Iris pigment epithelial cell (primary cell): ENCODE measurements at regions not wholly inside any gene's neighbourhood (a gene's known extent, or its start where the extent isn't known, plus 50 kb on each side); places are given as distances from the start of the nearest gene placed in this dataset.
A peak's percentile ranks its signal among the peaks of the same experiment; 100 is the strongest.
"Not testable (repeated sequence)": the region's sequence is repeated elsewhere in the genome, so short reads cannot be mapped to it uniquely, and the experiment has no call there.

Experiments used
- DNase-seq: peaks from one replicate; pipeline ENCODE4 v3.0.0-alpha.2; 2011; ENCODE audit warnings: low read depth

DNA sequence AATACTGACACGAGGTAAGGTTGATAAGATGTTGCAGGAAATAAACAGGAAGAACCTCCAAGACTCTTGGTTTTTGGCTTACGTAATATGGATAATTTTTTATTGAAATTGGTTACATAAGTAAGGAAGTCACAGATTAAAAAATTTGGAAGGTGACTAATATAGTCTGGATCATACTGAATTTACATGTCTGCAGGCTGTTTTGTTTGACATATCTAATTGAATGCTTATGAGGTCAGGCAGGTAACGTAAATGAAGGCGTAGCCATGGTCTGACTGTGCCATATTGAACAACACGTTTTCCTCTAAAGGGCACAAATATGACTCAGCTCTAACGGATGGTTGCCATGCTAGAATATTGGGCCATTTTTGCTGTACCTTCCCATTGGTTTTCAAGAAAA, 648.1 kb upstream of the NOVA1 start:
- no peak for DNase-seq

DNA sequence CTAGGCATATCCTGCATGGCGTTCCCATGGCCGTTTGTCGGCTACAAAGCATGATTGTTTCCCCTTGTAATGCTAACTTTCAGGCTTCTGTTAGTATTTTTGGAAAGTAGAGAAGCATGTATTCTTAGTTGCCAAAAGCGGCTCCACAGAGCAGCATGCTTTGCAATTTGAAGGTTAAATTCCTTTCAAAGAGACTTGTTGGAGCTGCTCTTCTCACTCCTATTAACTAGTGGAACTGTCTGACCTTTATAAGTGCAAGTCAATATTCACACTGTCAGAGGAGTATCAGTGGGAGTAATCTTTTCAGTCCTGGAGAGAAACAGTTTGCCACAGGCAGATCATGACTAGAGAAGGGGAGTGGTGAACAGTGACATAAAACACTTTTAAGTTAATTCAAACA, 656.1 kb upstream of the NOVA1 start:
- DNase-seq: no peak

DNA sequence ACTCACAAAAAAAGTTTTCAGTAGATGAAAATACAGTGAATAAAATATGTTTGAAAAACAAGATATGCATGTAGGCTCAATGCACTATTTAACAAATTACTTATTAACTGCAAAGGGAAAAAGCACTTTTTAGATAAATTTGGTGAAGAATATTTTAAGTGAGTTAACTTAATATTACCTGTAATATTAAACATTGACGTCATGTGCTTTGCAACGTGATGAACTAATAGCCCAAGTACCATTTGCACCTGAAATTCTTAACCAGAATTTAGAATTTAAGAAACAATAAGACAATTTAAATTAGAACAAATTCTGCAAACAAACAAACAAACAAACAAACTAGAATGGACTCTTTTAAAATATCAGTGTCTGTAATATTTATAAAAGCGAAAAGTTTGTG, 659.0 kb upstream of the NOVA1 start:
- DNase-seq: no peak

DNA sequence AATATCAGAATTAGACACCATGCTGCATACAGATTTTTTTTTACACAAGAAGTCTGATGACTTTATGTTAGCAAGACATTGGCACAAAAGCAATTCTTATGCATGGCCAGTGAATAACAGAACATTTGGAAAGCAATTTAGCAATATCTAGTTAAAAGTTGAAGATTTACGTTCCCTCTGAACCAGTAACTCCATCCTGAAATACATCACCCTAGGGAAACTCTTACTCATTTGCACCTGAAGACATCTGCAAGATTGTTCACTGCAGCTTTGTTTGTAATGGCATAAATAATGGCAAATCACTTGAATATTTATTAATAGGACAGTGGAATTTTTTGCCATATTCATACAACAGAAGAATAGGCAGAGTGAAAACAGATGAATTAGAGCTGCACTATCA, 670.0 kb upstream of the NOVA1 start:
- DNase-seq: no peak

DNA sequence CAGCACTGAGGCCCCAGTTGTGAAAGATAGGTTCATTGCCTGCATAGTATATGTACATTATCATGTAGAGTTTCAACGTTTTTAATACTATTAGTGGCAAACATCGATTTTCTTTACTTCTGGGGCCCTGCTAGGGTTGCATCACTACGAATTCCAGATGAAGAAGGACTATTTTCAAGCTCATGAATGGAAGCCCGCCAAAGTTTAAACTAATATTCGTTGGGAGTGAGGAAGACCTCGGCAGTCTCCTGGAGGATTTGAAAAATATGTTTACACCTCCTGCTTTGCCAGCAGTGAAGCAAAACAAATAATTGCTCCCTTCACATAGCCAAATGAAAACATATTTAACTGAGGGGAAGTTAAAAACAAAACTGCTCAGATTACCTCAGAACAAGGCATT, 672.9 kb upstream of the NOVA1 start:
- no peak for DNase-seq

DNA sequence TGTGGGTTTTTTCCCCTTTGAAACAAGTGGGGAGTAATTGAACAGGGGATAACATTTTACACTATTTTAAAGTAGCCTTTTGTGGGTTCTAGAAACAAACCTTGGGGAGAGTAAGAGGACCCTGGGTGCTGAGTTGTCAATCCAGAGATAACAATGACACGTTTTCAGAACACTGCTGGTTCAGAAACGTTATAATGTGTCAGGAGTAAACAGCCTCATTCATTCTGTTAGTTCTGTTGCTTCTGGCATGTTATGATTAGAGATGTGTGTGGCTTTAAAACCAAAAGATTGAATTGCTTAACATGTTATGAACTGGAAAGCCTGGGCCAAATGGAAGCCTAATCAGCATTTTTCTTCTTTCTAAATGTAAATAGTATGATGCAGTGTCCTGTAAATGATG, 680.5 kb upstream of the NOVA1 start:
- DNase-seq: no peak

DNA sequence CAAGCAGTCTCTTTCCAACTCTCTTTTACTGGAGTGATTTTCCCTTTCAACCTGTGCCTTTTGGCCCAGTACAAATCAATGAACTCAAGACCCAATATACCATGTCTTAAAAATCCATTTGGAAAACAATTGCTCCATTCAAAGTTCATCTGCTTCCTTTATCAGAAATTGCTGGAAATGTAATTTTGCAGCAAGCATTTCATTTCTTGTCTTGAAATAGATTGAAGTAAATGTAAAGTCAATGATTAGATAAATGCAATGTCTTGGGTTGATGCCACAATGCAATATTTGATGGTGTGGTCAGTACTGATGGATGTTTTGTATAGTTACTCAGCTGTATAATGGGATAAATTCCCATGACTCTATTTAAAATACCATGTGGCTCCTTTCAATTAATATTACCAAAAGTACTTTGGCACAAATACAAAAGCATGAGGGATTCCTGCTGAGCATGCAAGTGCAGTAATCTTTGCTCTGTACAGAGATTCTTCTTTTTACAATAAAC, 707.7 kb upstream of the NOVA1 start:
- DNase-seq: no peak

DNA sequence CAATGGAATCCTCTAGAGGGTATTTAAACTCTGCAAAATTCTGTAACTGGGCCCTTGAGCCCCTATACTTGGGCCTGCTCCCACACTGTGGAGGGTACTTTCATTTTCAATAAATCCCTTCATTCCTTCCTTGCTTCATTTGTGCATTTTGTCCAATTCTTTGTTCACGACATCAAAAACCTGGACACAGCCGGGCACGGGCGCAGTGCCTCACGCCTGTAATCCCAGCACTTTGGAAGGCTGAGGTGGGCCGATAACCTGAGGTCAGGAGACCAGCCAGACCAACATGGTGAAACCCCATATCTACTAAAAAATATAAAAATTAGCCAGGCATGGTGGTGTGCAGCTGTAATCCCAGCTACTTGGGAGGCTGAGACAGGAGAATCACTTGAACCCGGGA, 714.9 kb upstream of the NOVA1 start:
- DNase-seq: not testable (repeated sequence)

DNA sequence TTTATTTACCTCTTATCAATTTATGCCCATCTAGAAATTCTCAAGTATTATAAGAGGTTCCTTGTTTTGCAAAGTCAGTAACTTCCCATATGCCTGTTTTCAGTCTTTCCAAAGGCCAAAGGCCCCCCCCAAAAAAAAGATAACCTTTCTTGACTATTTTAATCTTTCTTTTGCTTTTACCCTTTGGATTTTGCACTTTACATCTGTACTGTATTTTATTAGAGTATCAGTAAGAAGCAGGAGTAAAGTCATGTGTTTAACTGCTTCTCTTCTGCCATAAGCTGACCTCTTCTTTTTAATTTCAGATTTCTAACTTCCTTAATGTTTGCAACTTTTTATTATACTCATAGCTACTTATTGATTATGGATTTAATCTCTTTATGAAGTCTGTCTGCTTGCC, 716.4 kb upstream of the NOVA1 start:
- DNase-seq: no peak

DNA sequence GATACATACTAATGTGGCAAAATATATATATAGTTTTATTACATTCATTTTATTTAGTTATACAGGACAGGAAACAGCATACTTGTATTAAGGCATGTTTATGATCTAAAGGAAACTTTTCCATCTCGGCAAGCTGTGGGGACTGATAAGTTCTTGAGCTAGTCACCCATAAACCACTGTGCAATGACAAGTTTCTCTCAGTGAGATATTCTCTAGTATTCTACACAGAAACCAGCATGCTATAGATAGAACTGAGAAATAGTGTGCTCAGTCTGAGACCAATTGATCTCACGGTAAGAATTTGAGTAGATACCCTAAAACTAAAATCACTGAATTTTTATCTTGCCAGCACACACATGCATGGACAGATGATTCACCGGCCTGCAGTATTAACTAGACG, 717.6 kb upstream of the NOVA1 start:
- no peak for DNase-seq

DNA sequence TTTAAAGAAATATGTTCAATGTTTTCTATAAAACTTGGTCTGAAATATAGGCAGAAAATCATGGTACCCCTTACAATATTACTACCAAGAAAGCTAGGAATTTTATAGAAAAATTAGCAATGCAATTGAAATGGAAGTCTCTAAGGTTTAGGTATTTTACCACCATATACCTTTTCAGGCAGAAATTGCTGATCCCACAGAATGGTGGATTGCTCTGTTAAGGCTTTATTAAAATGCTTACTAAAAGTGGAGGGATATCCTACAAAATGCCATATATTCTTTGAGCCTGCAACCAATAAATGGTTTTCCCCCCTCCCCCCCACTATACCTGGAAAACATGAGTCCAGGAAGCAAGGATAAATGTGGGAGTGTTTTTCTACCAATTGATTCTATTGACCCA, 718.1 kb upstream of the NOVA1 start:
- DNase-seq: no peak

DNA sequence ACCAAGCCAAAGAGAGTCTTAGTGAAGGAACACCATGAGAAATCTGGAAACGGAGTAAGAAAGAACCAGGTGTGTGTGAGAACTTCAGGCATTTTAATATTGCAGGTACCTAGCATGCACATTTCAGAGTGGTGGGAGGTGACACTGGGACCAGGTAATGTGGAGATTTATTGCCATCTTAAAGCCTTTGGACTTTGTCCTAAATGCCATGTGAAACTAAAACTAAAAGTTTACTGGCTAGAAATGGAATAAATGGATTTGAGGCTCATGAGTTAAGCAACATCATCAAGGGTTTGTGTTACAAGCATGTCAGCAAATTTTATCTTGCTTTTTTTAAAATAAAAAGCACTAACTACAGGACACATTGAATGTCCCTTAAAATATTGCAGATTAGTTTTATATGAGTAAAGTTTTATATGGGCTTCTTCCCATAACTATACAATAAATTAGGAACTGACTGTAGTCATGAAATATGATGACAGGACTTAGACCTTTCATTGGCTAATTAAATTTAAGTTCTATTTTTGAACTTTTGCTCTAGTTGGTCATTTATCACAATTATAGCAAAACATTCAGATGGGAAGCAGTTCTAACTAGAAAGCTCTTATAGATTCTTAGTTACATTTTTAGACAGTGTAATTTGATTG, 721.1 kb upstream of the NOVA1 start:
- DNase-seq: no peak

DNA sequence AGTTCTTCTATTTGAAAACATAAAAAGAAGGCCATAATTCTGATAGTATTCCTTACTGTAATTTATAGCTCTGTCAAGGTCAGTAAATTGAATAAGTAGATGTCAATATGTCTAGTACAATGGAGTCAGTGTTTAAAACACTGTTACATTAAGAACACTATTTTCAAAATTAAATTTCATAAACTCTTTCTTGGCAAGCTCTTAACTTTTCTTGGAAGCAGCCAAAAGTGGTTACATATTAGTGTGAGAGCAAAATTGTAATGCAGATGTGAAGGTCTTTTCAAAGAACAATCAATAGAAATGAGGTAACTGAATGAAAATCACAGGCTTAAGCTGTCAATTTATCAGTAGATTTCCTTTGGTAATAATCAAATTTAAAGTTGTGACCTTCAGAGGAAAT, 722.4 kb upstream of the NOVA1 start:
- no peak for DNase-seq

DNA sequence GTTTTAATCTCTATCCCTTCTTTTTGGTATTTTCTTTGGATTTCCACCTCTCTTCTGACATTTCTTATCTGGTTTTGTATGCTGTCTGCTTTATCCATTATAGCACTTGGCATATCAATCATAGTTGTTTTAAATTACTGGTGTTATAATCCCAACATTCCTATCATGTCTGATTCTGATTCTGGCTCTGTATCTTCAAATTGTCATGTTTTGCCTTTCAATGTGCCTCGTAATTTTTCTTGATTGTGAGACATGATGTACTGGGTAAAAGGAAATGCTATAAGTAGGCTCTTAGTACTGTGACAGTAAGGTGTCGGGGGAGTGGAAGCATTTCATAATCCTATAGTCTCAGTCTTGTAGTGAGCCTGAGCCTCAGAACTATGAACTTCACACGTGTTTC, 729.3 kb upstream of the NOVA1 start:
- no peak for DNase-seq

DNA sequence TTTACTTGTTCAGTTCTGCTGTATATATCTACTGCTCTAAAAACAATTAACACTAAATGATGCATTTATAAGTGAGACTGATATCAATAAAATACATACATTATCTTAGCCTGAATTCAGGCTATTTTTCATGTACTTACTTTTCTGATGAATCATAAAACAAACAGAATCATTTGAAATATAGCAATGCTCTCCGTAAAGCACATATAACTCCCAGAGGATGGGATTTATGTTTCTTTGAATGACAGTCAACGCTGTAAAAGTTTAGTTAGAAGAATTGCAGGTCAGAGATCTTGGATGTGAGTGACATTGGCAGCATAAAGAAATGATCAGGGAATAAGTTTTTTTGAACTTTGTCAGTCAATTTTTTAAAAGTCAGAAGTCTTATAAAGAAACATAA, 740.2 kb upstream of the NOVA1 start:
- DNase-seq: no peak

DNA sequence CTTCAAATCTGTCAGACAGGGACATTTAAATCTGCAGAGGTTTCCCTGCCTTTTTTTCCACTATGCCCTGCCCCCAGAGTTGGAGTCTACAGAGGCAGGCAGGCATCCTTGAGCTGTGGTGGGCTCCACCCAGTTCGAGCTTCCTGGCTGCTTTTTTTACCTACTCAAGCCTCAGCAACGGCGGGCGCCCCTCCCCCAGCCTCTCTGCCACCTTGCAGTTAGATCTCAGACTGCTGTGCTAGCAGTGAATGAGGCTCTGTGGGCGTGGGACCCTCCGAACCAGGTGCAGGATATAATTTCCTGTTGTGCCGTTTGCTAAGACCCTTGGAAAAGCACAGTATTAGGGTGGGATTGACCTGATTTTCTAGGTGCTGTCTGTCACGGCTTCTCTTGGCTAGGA, 765.2 kb upstream of the NOVA1 start:
- DNase-seq: not testable (repeated sequence)

DNA sequence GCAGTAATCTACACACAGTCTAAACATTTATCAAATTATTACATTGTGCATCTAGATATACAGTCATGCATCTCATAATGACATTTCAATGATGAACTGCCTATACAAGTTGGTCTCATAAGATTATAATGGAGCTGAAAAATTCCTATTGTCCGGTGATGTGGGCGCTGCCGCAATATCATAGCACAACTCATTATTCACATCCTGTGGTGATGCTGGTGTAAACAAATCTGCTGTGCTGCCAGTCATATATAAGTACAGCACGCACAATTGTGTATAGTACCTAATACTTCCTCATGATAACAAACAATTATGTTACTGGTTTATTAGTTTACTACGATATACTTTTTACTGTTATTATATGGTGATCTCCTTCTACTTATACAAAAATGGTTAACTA, 768.8 kb upstream of the NOVA1 start:
- DNase-seq: peak; percentile 41

DNA sequence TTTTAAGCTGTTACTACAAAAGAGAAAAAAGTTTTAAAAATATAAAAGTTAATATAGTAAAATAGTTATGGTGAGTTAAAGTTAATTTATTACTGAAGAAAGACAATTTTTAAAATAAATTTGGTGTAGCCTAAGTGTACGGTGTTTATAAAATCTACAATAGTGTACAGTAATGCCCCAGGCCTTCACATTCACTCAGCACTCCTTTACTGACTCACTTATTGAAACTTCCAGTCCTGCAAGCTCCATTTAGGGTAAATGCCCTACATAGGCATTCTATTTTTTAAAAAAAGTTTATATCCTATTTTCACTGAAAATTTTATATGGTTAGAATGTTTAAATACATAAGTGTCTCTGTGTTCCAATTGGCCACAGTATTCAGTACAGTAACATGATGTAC, 769.5 kb upstream of the NOVA1 start:
- peak; percentile 4 for DNase-seq

DNA sequence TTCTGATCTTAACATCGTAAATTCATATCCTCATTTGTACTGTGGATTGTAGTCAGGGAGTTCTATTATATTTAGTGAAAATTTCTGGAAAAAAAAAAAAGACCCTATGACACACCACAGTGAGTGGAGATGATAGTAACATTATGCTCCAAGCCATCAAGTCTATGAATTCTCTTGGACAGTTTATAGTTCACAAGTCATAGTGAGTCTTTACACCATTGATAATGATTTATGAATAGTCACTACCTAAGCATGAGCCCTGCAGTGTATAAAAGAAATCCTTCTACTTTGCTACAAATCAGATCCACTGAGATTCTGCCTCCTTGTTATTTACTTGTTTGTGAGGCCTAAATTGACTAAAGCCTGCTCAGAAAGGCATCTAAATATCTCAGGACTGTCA, 772.2 kb upstream of the NOVA1 start:
- DNase-seq: no peak

DNA sequence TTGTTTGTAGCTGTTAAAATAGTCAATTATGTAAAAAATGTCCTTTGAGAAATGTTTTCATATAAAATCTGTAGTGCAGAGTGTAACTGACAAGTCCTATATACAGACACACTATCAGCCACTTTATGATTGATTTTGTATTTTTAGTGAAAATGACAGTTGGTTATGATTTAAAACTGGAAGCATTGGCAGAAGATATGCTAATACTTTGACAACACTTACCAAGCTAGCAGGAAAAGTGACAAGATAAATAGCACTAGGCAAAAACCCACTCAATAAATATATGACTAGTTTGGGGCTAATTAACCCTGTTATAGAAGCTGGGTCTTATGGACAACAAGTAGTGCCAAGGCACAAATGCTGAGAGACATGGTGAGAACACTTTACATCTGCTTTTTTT, 772.9 kb upstream of the NOVA1 start:
- DNase-seq: no peak

DNA sequence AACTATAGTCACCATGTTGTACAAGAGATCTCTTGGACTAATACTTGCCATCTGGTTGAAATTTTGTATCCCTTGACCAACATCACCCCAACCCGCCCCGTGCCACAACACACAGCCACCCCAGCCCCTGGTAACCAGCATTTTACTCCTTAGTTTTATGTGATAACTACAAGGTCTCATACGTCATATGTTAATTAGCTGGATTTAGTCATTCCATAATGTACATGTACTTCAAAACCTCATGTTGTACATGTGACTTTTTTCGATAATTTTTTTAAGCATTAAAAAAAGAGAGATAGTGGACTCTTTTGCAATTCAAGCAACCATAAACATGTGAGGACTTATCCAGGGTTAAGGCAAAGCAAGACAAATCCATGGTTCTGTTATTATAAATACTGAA, 773.4 kb upstream of the NOVA1 start:
- DNase-seq: no peak

DNA sequence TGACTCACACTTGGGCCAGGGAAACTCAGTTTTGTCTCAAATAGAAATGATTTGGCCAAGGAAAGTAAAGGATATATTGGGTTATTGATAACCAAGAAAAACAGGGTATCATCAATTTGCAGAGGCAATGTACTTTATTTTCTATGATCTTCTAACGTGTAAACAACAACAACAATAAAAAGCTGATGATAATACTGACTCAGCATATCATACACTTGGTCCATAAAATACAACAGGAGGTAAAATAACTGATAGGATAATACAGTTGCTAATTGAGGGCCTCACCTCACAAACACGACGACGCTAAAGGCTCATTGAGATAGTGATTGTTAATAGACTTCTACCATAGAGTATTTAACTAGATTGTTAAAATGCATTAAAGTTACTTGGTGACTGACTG, 774.0 kb upstream of the NOVA1 start:
- no peak for DNase-seq

DNA sequence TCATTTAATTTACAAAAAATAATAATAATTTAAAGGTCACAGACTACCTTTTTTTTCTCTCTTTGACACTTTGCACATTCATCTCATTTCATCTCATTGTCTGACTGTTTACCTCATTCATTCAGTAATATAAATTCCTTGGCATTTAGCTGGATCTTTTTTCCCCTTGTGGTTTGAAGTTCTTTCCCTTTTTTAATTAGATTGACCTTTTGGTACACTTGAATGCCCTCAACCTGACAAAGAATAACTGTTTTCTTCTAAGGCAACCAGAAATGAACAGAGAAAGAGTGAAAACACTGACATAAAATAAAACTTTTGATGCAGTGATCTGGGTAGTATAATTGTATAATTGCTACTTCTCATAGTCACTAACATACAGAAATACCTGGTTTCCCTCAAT, 774.9 kb upstream of the NOVA1 start:
- DNase-seq: no peak

DNA sequence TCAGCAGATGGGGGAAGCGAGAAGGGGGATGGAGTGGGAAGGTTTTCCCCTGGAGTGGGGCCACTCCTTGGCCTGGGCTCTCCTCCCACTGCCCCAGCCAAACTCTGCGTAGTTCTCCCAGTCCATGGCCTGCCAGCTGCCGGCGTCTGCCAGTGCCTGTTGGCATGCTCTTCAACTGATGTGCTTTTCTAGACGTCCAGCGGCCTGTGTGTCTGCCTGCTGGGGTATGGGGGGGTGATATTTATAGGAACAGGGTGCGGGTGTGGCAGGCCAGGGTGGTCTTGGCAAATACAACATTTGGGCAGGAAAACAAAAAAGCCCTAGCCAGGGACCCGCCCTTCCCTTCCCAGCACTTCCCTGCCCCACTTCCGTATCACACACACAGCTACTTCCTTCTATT, 786.3 kb upstream of the NOVA1 start:
- no peak for DNase-seq

DNA sequence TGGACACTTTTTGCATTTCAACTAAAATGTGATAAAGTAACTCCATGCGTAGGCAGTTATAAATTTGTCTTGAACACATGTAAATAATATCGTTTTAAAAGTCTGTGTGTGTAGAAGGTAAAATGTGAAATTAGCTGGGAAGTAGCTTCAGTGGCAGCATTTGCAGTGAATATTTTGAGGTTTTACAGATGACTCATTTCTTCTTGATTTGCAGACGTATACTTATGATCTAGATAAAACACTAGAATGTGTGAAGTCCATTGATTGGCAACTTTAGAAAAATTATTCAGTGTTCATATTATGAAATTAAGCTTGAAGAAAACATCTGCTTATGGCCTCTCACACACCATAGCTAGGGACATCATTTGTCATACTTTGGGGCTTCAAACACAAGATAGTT, 788.6 kb upstream of the NOVA1 start:
- DNase-seq: peak; percentile 12
